Liver (tissue), 8 donors: ENCODE measurements at regions not wholly inside any gene's neighbourhood (a gene's known extent, or its start where the extent isn't known, plus 50 kb on each side); places are given as distances from the start of the nearest gene placed in this dataset.

Source experiments
- DNase-seq: peaks from one replicate; pipeline ENCODE4 v3.0.0-alpha.2; 2017; ENCODE audit warnings: low spot score
- H3K27ac ChIP-seq, 2 donors: one replicate each; pipeline ENCODE4 v1.7.0; 2013; ENCODE audit warnings: inconsistent platforms in 2 of 2, low read length in 2 of 2, control low read depth in 1 of 2, low read depth in 1 of 2, mild to moderate bottlenecking in 1 of 2
- H3K27me3 ChIP-seq, 4 donors: one replicate each; pipeline versions ENCODE4 v1.6.1 to v1.7.0; 2013; ENCODE audit warnings: low read length in 3 of 4, inconsistent platforms in 1 of 4, mild to moderate bottlenecking in 1 of 4, moderate library complexity in 1 of 4; ENCODE audit not compliant: control insufficient read depth in 4 of 4, insufficient read depth in 4 of 4
- H3K36me3 ChIP-seq, 4 donors: one replicate each; pipeline versions ENCODE4 v1.6.1 to v1.7.0; 2013; ENCODE audit warnings: low read length in 3 of 4, mild to moderate bottlenecking in 3 of 4, low read depth in 1 of 4, moderate library complexity in 1 of 4; ENCODE audit not compliant: control insufficient read depth in 4 of 4, insufficient read depth in 3 of 4
- H3K4me1 ChIP-seq, 4 donors: one replicate each; pipeline versions ENCODE4 v1.6.1 to v1.7.0; 2013; ENCODE audit warnings: low read length in 3 of 4, mild to moderate bottlenecking in 3 of 4, moderate library complexity in 1 of 4; ENCODE audit not compliant: control insufficient read depth in 4 of 4, insufficient read depth in 4 of 4
- H3K4me3 ChIP-seq, 3 donors: one replicate each; pipeline versions ENCODE4 v1.6.1 to v1.7.0; 2013; ENCODE audit warnings: low read length in 3 of 3, control low read depth in 1 of 3, low read depth in 1 of 3, mild to moderate bottlenecking in 1 of 3
- H3K9ac ChIP-seq, 2 donors: one replicate each; pipeline ENCODE4 v1.7.0; 2013; ENCODE audit warnings: low read length in 2 of 2, mild to moderate bottlenecking in 2 of 2, moderate library complexity in 2 of 2, control low read depth in 1 of 2, low read depth in 1 of 2
- H3K9me3 ChIP-seq, 4 donors: one replicate each; pipeline versions ENCODE4 v1.6.1 to v1.7.0; 2013; ENCODE audit warnings: low read length in 3 of 4; ENCODE audit not compliant: control insufficient read depth in 4 of 4
- CTCF ChIP-seq: fragments of 150-350 bp; IDR thresholded peaks from 2 replicates; pipeline ENCODE4 v1.5.1; 2017; ENCODE audit warnings: improper control_type of control experiment, low read depth, low read length; ENCODE audit not compliant: missing input control
- EGR1 ChIP-seq, 2 donors: IDR thresholded peaks; 2 replicates each; pipeline ENCODE4 v1.6.1; 2016 to 2018; ENCODE audit warnings: antibody characterized with exemption in 2 of 2, low read depth in 2 of 2
- FOXA1 ChIP-seq: IDR thresholded peaks from 2 replicates; pipeline ENCODE4 v1.6.1; 2016; ENCODE audit warnings: antibody characterized with exemption
- GABPA ChIP-seq, 2 donors: IDR thresholded peaks in 1 of 2; conservative IDR thresholded peaks in 1 of 2; 2 replicates each; pipeline ENCODE4 v1.6.1; 2016; ENCODE audit warnings: antibody characterized with exemption in 2 of 2, mild to moderate bottlenecking in 1 of 2, moderate library complexity in 1 of 2
- HNF4A ChIP-seq, 2 donors: conservative IDR thresholded peaks; 2 replicates each; pipeline ENCODE4 v1.6.1; 2016; ENCODE audit warnings: antibody characterized with exemption in 2 of 2, mild to moderate bottlenecking in 2 of 2
- HNF4G ChIP-seq: IDR thresholded peaks from 2 replicates; pipeline ENCODE4 v1.6.1; 2016; ENCODE audit warnings: antibody characterized with exemption
- MAX ChIP-seq: IDR thresholded peaks from 2 replicates; pipeline ENCODE4 v1.6.1; 2016; ENCODE audit warnings: antibody characterized with exemption
- RAD21 ChIP-seq, 2 donors: IDR thresholded peaks; 2 replicates each; pipeline ENCODE4 v1.6.1; 2016; ENCODE audit warnings: antibody characterized with exemption in 2 of 2, mild to moderate bottlenecking in 2 of 2
- REST ChIP-seq: IDR thresholded peaks from 2 replicates; pipeline ENCODE4 v1.6.1; 2016; ENCODE audit warnings: antibody characterized with exemption, mild to moderate bottlenecking
- ZBTB33 ChIP-seq: IDR thresholded peaks from 2 replicates; pipeline ENCODE4 v1.6.1; 2016; ENCODE audit warnings: antibody characterized with exemption
- whole genome bisulfite sequencing: extraction: QIAGEN DNeasy Blood & Tissue Kit; methylation state at CpG from one replicate; pipeline ENCODE4 v1.1.7; 2013; 5-methylcytosine and 5-hydroxymethylcytosine counted together
- donor health status: healthy.
- donor health status: healthy.
- donor health status: healthy.
- donor health status: healthy.
- donor health status: healthy.

GRCh38 chrX:14243823-14244222 is 214.1 kb upstream of the GEMIN8 start:
- WGBS: 57% methylated on average over 32 of the region's 33 CpGs

GRCh38 chrX:14235004-14235403 is 205.3 kb upstream of the GEMIN8 start:
- no peak overlapping the region for H3K27ac ChIP-seq
- H3K36me3 ChIP-seq: no peaks in the 10 kb centered on the region
- DNase-seq: no peak
- no peak for TF ChIP-seq EGR1 (IDR thresholded peaks at IDR 0.05; ENCODE audit: low read depth in 2 of 2)
- no peak for TF ChIP-seq CTCF
- TF ChIP-seq FOXA1: no peak
- no peak for TF ChIP-seq REST
- TF ChIP-seq RAD21 (IDR thresholded peaks at IDR 0.05): no peak
- TF ChIP-seq GABPA (IDR thresholded peaks at IDR 0.05 in 1 of 2, conservative IDR thresholded peaks at IDR 0.05 in 1 of 2): no peak
- TF ChIP-seq ZBTB33: no peak
- no peaks in the 10 kb centered on the region for H3K27me3 ChIP-seq
- no peak overlapping the region for H3K4me3 ChIP-seq
- no peaks in the 10 kb centered on the region for H3K9me3 ChIP-seq
- WGBS: 45% methylated on average over 3 of the region's 3 CpGs
- no peak overlapping the region for H3K9ac ChIP-seq
- no peaks in the 10 kb centered on the region for H3K4me1 ChIP-seq

More at GRCh38 chrX:14243823-14244222, 214.1 kb upstream of the GEMIN8 start:
- H3K27me3 ChIP-seq: peaks cover 0 to 4% (median 0%) of the 10 kb centered on the region in 4 donors
- no peaks in the 10 kb centered on the region for H3K36me3 ChIP-seq
- no peak for TF ChIP-seq MAX
- no peak for TF ChIP-seq ZBTB33
- no peak for TF ChIP-seq HNF4G
- no peak for TF ChIP-seq CTCF
- TF ChIP-seq HNF4A (conservative IDR thresholded peaks at IDR 0.05): no peak
- no peak overlapping the region for H3K27ac ChIP-seq
- H3K9ac ChIP-seq: no peak overlapping the region
- H3K4me1 ChIP-seq: no peaks in the 10 kb centered on the region
- peaks cover 0 to 2% (median 0%) of the 10 kb centered on the region in 4 donors for H3K9me3 ChIP-seq
- DNase-seq: no peak
- H3K4me3 ChIP-seq: no peak overlapping the region
